ENCODE measurements at regions not wholly inside any gene's neighbourhood (a gene's known extent, or its start where the extent isn't known, plus 50 kb on each side); places are given as distances from the start of the nearest gene placed in this dataset.

DNA sequence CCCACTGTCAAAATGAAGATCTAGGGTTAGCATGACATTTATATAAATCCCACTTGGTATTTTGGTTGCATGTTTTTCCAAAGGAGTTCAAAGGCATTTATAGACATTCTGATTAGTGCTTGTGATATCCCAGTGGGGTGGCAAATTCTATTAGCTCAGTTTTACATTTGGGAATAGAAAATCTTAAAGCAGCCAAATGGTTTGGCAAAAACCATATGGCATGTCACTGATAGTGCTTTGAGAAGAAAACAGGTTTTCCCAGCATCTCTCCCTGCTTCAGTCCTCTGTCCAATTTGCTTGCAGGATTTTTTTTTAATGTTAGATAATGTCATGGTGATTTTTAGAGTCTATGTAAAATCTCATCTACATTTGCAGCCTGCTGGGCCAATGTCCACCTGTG is 225.1 kb upstream of the DIO3 start:
- H3K36me3 ChIP-seq, result no peaks in the 10 kb centered on the region
- peaks cover 0 to 28% (median 12%) of the 10 kb centered on the region in 4 donors for H3K4me1 ChIP-seq
- intact Hi-C loops (cut with DNase I), result no loop called here
- ATAC-seq (no peak), DNase-seq (no peak)
- no peak overlapping the region for H3K4me3 ChIP-seq
- H3K27me3 ChIP-seq, result no peaks in the 10 kb centered on the region
- no peak for TF ChIP-seq POLR2A (IDR thresholded peaks at IDR 0.05)
- TF ChIP-seq, protein P1, sequence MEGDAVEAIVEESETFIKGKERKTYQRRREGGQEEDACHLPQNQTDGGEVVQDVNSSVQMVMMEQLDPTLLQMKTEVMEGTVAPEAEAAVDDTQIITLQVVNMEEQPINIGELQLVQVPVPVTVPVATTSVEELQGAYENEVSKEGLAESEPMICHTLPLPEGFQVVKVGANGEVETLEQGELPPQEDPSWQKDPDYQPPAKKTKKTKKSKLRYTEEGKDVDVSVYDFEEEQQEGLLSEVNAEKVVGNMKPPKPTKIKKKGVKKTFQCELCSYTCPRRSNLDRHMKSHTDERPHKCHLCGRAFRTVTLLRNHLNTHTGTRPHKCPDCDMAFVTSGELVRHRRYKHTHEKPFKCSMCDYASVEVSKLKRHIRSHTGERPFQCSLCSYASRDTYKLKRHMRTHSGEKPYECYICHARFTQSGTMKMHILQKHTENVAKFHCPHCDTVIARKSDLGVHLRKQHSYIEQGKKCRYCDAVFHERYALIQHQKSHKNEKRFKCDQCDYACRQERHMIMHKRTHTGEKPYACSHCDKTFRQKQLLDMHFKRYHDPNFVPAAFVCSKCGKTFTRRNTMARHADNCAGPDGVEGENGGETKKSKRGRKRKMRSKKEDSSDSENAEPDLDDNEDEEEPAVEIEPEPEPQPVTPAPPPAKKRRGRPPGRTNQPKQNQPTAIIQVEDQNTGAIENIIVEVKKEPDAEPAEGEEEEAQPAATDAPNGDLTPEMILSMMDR (IDR thresholded peaks at IDR 0.05), result no peak
- peak overlapping the region in 2 of 3 donors; percentile 61 to 78 for H3K27ac ChIP-seq
- no peaks in the 10 kb centered on the region for H3K9me3 ChIP-seq

DNA sequence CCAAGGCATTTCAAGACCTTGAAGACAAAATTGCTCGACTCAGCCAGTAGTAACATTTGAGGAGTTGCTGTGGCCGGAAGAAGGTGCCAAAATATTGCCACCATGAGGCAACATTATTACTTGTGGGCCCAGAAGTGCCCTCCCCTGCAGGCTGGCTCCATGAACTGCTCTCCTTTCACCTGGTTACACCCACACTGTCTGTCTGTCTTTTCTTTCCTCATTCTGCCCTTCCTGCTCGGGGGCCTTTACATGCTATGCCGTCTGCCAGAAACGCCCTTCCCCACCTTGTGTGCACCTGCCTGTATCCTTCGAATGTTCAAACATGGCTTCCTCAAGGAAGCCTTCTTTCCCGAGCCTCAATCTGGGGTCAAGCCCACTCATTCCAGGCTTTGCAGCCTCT is 224.2 kb upstream of the DIO3 start:
- DNase-seq, result no peak

DNA sequence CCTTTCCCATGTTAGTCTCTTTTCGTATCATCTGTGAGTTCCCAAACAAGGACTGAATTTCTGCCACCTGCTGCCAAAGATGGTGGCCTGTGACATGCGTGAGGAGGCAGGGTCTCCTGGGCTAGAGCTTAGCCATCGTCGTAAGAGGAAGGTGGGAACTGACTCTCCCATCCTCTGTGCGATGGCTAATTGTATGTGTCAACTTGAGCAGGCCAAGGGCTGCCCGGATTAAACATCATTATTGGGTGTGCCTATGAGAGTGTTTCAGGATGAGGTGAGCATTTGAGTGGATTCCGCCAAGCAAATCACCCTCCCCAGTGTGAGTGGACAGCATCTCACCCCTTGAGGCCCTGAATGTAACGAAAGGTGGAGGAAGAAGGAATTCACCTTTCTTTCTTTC is 220.7 kb upstream of the DIO3 start:
- intact Hi-C loops (cut with DNase I), result no loop called here
- DNase-seq, result no peak
- H3K27ac ChIP-seq, result no peak overlapping the region
- no peak overlapping the region for H3K4me3 ChIP-seq
- H3K9me3 ChIP-seq, result peaks cover 0 to 3% (median 0%) of the 10 kb centered on the region in 4 donors
- WGBS (ENCODE audit: insufficient coverage, low coverage, low lambda C conversion rate, missing lambda C conversion rate), result 82% methylated on average over 8 of the region's 8 CpGs
- peaks cover 0 to 10% (median 5%) of the 10 kb centered on the region in 4 donors for H3K4me1 ChIP-seq
- no peaks in the 10 kb centered on the region for H3K36me3 ChIP-seq
- TF ChIP-seq POLR2A (IDR thresholded peaks at IDR 0.05), result no peak
- TF ChIP-seq, protein P1 (IDR thresholded peaks at IDR 0.05), result no peak
- ATAC-seq, result no peak
- no peaks in the 10 kb centered on the region for H3K27me3 ChIP-seq

More for the DNA sequence above, 224.2 kb upstream of the DIO3 start:
- Histone ChIP-seq H3K27ac (no peak overlapping the region), H3K36me3 (no peaks in the 10 kb centered on the region), H3K9me3 (no peaks in the 10 kb centered on the region), H3K4me1 (peaks cover 0 to 28% (median 12%) of the 10 kb centered on the region in 4 donors), H3K27me3 (no peaks in the 10 kb centered on the region), H3K4me3 (no peak overlapping the region)
- 88% methylated on average over 5 of the region's 7 CpGs for WGBS (ENCODE audit: insufficient coverage, low coverage, low lambda C conversion rate, missing lambda C conversion rate)
- no peak for ATAC-seq
- intact Hi-C loops (cut with DNase I), result no loop called here
- TF ChIP-seq POLR2A (IDR thresholded peaks at IDR 0.05), result no peak
- TF ChIP-seq, protein P1 (IDR thresholded peaks at IDR 0.05), result no peak

DNA sequence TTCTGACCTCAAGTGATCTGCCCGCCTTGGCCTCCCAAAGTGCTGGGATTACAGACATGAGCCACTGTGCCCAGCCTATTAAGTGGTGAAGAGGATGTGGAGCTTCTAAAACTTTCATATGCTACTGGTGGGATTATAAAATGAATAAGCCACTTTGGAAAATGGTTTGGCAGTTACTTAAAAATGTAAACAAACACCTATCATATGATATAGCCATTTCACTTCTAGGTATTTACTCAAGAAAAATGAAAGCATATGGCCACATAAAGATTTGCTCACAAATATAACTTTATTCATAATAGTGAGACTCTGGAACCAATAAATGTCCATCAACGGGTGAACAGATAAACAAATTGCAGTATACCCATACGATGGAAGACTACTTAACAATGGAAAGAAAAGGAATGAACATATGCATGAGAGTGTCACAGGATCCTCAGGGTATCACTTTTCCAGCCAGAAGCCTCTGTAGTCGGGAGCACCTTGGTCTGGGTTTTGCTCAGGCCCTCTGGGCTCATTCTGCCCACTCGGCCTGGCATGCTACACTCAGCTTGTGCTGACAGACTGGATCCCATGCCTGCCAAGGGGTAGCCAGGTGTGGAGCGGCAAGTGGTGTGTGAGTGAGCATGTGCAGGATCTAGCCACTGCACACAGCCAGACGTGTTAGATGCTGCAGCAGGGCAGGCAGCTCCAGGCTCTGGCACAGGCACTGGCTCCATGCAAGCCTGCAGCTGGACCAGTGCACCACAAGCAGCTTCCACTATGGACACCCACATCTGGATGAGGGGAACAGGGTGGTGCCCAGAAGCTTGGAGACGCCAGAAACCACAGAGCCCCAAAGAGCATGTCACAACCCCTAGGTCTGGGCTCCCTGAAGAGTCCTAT is 213.2 kb upstream of the DIO3 start:
- peaks cover 0 to 13% (median 0%) of the 10 kb centered on the region in 4 donors for H3K9me3 ChIP-seq
- no peaks in the 10 kb centered on the region for H3K4me1 ChIP-seq
- H3K4me3 ChIP-seq, result no peak overlapping the region
- no peak for ATAC-seq
- no peaks in the 10 kb centered on the region for H3K36me3 ChIP-seq
- intact Hi-C loops (cut with DNase I), result no loop called here
- H3K27ac ChIP-seq, result no peak overlapping the region
- no peak for DNase-seq
- TF ChIP-seq POLR2A (IDR thresholded peaks at IDR 0.05), result no peak
- TF ChIP-seq, protein P1 (IDR thresholded peaks at IDR 0.05), result no peak
- no peaks in the 10 kb centered on the region for H3K27me3 ChIP-seq
- WGBS (ENCODE audit: insufficient coverage, low coverage, low lambda C conversion rate, missing lambda C conversion rate), result 85% methylated on average over 6 of the region's 8 CpGs

Data from right lobe of liver (tissue), 6 donors.